ENCODE measurements at regions not wholly inside any gene's neighbourhood (a gene's known extent, or its start where the extent isn't known, plus 50 kb on each side); places are given as distances from the start of the nearest gene placed in this dataset.

- DNase-seq (ENCODE audit: low spot score) = no peak
Observed at GRCh38 chr5:4197151-4197550, 601.5 kb downstream of the IRX1 start.

DNA sequence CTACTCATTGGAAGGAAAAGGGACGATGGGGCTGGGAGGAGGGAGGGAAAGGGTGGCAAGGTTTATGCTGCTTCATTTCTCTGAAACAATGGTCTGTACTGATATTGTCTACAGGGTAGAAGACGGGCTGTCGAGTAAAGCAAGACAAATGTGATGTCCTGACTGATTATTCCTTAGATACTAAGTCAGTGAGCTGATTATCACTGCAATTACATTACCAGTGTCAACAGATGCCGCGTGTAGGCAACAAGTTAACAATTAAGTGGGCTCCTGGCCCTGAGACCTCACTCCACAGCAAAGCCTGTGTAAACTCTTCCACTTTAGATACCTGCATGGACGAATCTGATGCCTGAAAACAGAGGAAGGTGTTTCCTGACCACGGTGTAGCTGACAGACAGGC, 602.8 kb downstream of the IRX1 start:
- DNase-seq (ENCODE audit: low spot score) = no peak

GRCh38 chr5:4199049-4199841, 603.6 kb downstream of the IRX1 start:
- DNase-seq (ENCODE audit: low spot score) = no peak

- DNase-seq (ENCODE audit: low spot score) = no peak
Observed at GRCh38 chr5:4203146-4203545, 607.5 kb downstream of the IRX1 start.

DNA sequence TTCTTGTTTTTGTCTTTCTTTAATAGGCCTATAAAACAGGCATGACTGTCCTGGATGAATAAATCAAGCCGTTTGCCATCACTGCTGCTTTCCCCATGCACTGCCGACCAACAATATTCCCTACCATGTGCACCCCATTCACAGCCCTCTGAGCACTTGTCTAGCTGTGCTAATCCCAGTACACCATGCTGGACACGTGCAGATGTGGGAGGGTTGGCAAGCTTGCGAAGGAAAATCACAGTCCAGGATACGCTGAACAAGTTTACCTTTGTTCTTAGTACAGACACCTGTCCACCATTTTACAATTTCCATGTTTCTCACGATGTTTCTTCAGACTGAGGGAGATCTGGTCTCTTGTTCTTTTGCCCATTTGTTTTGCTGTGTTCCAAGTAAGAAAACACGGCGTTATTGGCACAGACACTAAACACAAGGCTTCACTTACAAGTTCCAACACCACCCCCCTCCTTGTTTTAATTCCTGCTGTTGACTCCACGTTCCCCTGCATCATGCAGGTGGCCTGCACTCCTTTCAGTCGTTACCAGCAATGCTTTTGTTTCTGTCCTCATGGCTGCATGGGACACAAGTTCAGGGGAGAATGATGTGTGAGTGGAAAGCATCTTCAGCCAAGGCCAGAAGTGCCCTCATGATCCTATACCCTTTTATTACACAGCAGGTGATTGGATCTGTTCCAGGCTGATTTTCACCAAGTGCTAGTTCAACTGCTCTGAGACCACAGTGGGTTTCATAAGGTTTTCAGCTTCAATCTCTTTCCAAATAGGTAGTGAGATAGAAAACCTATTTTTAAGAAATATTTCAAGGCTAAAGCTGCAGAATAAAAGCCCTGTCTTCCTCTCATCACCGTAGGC, 608.9 kb downstream of the IRX1 start:
- DNase-seq (ENCODE audit: low spot score) = no peak

DNA sequence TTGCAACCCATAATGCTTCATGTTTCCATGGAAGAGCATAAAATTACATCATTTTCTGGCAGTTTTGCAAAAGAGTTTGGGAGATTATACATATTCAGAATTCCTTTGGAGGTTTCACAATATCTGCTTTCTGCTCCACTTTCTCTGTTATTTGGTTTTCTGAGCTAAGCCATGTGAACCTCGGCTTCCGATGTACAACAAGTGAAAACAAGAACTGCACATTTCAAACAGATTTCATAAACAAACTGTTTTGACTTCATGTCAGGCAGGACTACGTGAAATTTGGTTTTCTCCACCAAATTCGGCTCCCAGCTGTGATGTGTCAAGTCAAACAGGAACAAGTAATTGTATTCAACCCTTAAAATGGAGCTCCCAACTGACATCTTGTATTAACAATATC, 609.8 kb downstream of the IRX1 start:
- no peak for DNase-seq (ENCODE audit: low spot score)

DNA sequence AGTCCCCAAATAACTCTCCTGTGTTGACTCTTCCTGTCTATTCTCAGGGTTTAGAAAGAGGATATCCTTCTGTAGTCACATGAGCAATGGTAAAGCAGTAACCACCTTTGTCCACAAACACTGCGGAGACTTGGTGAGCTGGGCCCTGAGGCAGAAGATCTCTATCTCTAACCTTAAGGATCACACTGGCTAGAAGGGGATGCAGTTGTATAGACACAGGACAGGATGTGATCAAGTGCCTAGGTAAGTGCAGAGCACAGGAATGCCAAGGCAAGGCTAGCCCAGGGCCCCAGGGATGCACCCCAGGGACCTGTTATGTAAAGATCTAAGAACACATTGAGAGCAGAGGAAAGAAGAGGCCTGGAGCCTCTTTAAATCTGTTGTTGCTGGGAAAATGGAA, 610.5 kb downstream of the IRX1 start:
- DNase-seq (ENCODE audit: low spot score) = no peak

DNA sequence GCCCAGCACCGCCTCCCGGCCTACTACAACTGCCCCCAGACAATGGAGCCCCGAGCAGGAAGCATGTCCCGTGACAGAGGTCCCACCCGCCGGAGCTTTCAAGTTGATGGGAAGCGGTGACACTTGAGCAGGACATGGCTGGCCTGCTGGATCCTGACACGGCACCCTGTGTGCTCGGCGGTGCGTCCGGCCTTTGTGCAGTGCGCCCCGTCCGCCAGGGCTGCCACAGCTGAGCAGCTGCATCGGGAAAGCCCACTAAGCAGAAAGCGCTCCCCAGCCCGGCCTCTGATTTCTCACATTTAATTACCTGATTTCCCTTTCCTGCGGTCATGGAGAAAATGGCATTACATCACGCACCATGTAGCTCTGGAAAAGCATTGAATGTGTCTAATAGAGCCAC, 611.9 kb downstream of the IRX1 start:
- DNase-seq (ENCODE audit: low spot score) = no peak

- DNase-seq (ENCODE audit: low spot score) = no peak
Observed at GRCh38 chr5:4208537-4208936, 612.9 kb downstream of the IRX1 start.

DNA sequence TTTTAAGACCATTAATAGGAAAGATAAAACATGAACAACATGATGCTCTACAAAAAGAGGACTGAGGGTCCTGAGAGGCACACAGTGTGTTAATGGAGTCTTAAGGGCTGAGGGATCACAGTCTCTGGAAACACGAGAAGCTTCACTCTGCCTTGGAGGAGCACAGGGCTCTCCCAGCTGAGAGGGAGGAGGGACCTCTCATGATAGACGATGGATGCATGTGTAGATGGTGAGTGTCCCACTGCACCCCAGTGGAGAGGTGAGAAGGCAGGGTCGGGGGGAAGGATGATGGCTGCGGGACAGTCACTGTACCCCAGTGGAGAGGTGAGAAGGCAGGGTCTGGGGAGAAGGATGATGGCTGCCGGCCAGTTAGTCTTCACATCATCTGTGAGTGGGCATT, 613.4 kb downstream of the IRX1 start:
- DNase-seq (ENCODE audit: low spot score) = no peak

GRCh38 chr5:4212071-4212739, 616.6 kb downstream of the IRX1 start:
- DNase-seq (ENCODE audit: low spot score) = no peak

GRCh38 chr5:4212981-4213819, 617.6 kb downstream of the IRX1 start:
- DNase-seq (ENCODE audit: low spot score) = no peak

DNA sequence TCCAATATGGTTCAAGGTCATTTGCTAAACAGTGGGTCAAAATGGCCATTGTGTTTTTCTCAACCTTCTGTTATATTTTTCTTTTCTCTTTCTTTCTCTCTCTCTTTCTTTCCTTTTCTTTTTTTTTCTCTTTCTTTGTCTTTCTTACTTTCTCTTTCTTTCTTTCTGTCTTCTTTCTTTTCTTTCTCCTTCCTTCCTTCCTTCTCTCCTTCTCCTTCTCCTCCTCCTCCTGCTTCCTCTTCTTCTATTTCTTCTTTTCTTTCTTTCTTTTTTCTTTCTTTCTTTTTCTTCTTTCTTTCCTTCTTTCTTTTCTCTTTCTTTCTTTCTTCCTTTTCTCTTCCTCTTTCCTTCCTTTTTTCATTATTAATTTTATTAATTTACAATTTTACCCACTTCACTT, 619.5 kb downstream of the IRX1 start:
- DNase-seq (ENCODE audit: low spot score) = no peak

GRCh38 chr5:4216142-4216541, 620.5 kb downstream of the IRX1 start:
- no peak for DNase-seq (ENCODE audit: low spot score)

DNA sequence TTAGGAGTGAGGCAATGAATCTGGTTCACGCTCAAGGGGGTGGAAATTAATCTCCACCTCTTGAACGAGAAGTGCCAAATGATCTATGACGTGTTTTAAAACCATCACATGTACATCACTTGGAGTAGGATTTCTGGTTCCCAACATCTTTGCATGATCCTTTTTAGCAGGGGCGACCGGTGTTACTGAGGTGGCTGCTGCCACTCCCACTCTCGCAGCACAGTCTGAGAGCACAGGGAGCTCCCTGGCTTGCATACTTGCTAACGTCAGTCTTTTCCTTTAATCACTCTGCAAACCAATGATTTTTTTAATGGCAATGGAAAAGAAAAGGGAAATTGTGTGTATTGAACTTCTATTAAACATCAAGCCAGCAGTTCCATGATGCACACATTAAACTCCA, 624.4 kb downstream of the IRX1 start:
- DNase-seq (ENCODE audit: low spot score) = no peak

- no peak for DNase-seq (ENCODE audit: low spot score)
Observed at GRCh38 chr5:4221048-4221447, 625.4 kb downstream of the IRX1 start.

DNA sequence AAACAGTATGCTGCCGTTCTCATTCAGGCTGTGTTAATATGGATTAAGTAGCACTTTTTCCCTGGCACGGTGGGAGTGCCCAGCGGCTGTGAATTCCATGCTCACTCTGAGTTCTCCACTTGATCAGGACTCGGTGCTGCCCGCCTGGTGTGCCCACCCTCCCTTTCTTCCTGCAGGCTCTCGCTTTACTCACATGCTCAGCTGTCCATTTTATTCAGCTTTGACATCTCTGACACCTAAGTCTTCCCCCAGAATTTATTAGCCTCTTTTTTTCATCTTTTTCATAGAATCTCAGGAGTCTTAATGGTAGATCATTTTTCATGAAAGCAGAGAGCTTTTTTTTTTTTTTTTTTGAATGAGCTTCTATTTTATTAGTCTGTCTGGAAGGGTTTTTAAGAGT, 626.5 kb downstream of the IRX1 start:
- no peak for DNase-seq (ENCODE audit: low spot score)

GRCh38 chr5:4222821-4223220, 627.2 kb downstream of the IRX1 start:
- DNase-seq (ENCODE audit: low spot score) = no peak

DNA sequence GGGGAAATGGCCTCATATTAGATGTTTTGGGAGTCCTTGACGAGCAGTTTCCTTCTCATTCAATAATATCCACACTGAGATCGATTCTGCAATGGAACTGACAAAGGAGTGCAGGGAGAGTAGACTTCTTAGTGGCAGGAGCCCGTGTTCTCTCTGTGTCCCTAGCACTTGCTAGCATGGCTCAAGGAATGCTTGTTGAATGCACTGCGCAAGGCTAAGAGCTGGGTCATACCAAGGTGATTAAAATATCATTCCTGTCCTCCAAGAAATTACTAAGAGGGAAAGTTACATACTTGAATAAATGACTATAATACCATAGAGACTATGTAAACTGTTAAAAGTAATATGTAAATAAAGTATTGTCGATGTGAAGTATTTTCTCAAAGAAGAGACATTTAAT, 630.1 kb downstream of the IRX1 start:
- no peak for DNase-seq (ENCODE audit: low spot score)

DNA sequence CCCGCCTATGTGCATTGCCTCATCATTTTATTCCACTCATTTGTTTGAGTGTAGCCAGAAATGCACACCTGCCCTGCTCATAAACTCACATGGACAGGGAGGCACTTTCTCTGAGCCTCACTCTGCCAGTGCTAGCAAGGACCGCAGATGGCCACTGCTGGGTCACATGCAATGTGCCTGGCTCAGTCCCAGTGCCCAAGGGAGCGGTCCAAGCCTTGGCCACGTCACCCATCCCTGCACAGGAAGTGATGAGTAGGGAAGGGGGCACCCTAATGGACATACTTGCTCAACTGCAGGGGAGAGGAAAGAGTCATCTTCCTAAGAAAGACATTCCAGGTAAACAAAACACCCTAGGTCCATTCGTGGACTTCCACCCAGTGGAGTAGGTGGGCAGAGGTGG, 630.9 kb downstream of the IRX1 start:
- DNase-seq (ENCODE audit: low spot score) = no peak

- no peak for DNase-seq (ENCODE audit: low spot score)
Observed at GRCh38 chr5:4228708-4229107, 633.1 kb downstream of the IRX1 start.

All from D341Med (cell line).